ENCODE measurements at regions not wholly inside any gene's neighbourhood (a gene's known extent, or its start where the extent isn't known, plus 50 kb on each side); places are given as distances from the start of the nearest gene placed in this dataset.

- intact Hi-C loops (cut with DNase I): no loop called here
- no peaks in the 10 kb centered on the region for H3K4me1 ChIP-seq
- H3K27ac ChIP-seq: no peak overlapping the region
- H3K9me3 ChIP-seq: no peaks in the 10 kb centered on the region
- ATAC-seq (no peak), DNase-seq (no peak)
- no peak overlapping the region for H3K4me3 ChIP-seq
- H3K27me3 ChIP-seq (ENCODE audit: low read depth): no peaks in the 10 kb centered on the region
- H3K36me3 ChIP-seq: no peaks in the 10 kb centered on the region
- no peak for TF ChIP-seq CTCF (IDR thresholded peaks at IDR 0.05)
These were observed 211.6 kb upstream of the COBL start for GRCh38 chr7:51528172-51528571.

GRCh38 chr7:51521694-51522312 lies 205.2 kb upstream of the COBL start:
- no peak for DNase-seq
- ATAC-seq: no peak
- Histone ChIP-seq H3K4me1 (no peaks in the 10 kb centered on the region), H3K27me3 (ENCODE audit: low read depth) (no peaks in the 10 kb centered on the region), H3K36me3 (no peaks in the 10 kb centered on the region), H3K27ac (no peak overlapping the region), H3K4me3 (no peak overlapping the region), H3K9me3 (no peaks in the 10 kb centered on the region)
- no peak for TF ChIP-seq CTCF (IDR thresholded peaks at IDR 0.05)
- intact Hi-C loops (cut with DNase I): no loop called here

GRCh38 chr7:51521054-51521453 lies 204.4 kb upstream of the COBL start:
- Histone ChIP-seq H3K4me1 (no peaks in the 10 kb centered on the region), H3K27ac (no peak overlapping the region), H3K36me3 (no peaks in the 10 kb centered on the region), H3K27me3 (ENCODE audit: low read depth) (no peaks in the 10 kb centered on the region), H3K4me3 (no peak overlapping the region), H3K9me3 (no peaks in the 10 kb centered on the region)
- TF ChIP-seq CTCF (IDR thresholded peaks at IDR 0.05): no peak
- DNase-seq (no peak), ATAC-seq (no peak)
- intact Hi-C loops (cut with DNase I): no loop called here

DNA sequence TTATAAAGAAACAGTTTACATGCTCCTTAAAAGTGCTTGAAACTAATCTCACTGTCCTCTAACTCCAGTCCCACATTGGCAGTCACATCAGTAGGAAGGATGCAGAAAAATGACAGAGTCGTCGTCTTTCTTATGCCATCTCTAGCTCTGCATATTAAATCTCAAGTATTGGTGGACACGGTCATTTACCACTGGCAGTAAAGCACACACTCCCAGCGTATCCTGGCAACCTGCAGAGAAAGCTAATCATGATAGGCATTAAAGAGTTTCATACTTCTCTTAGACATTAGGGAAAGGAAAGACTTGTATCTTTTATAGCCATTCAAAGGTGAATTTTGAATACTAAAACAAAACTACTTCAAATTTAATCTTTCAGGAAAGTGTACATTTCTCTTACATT lies 202.0 kb upstream of the COBL start:
- Histone ChIP-seq H3K27ac (no peak overlapping the region), H3K27me3 (ENCODE audit: low read depth) (no peaks in the 10 kb centered on the region), H3K36me3 (no peaks in the 10 kb centered on the region), H3K9me3 (no peaks in the 10 kb centered on the region), H3K4me1 (no peaks in the 10 kb centered on the region), H3K4me3 (no peak overlapping the region)
- intact Hi-C loops (cut with DNase I): no loop called here
- DNase-seq (no peak), ATAC-seq (no peak)
- no peak for TF ChIP-seq CTCF (IDR thresholded peaks at IDR 0.05)

DNA sequence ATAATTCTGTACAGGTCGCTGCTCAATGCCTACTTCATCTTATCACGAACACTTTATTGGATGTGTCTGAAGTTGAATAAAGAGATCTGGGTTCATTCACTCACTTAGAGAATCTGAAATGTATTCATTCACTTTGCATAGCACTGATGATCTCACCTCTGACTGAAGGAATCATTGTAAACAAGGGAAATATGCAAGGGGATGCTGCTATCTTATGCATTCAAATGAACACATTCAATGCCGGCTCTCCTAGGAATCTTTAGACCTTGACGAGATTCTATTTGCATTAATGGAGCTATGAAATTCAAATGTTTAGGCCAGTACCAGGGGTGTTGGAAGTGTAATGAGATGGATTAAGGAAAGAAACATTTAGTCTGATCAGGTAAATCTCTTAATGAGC lies 200.6 kb upstream of the COBL start:
- DNase-seq (no peak), ATAC-seq (no peak)
- Histone ChIP-seq H3K27me3 (ENCODE audit: low read depth) (no peaks in the 10 kb centered on the region), H3K4me1 (no peaks in the 10 kb centered on the region), H3K36me3 (no peaks in the 10 kb centered on the region), H3K27ac (no peak overlapping the region), H3K4me3 (no peak overlapping the region), H3K9me3 (no peaks in the 10 kb centered on the region)
- TF ChIP-seq CTCF (IDR thresholded peaks at IDR 0.05): no peak
- intact Hi-C loops (cut with DNase I): no loop called here

DNA sequence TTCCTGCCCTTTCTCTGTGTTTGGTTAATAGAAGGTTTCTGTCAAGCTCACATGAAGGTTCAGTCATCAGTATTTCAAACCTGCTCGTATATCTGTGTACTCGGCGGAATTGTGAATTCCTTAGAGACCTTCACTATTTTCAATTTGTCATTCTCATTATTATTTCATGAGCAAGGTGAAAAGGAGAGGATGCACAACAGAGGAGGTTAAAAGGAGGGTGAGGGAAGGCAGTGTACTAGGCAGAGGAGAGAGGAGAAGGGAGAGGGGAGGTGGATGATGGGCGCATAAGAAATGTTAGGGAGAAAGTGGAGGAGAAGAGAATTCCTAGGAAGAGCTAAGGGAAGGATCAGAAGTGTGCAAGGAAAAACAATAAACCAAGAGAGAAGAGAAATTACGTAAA lies 185.0 kb upstream of the COBL start:
- H3K27me3 ChIP-seq (ENCODE audit: low read depth): no peaks in the 10 kb centered on the region
- no peak overlapping the region for H3K27ac ChIP-seq
- H3K9me3 ChIP-seq: no peaks in the 10 kb centered on the region
- H3K36me3 ChIP-seq: no peaks in the 10 kb centered on the region
- ATAC-seq (no peak), DNase-seq (no peak)
- intact Hi-C loops (cut with DNase I): no loop called here
- no peaks in the 10 kb centered on the region for H3K4me1 ChIP-seq
- H3K4me3 ChIP-seq: no peak overlapping the region
- TF ChIP-seq CTCF (IDR thresholded peaks at IDR 0.05): no peak
